Vagina (tissue), 2 donors: ENCODE measurements at regions not wholly inside any gene's neighbourhood (a gene's known extent, or its start where the extent isn't known, plus 50 kb on each side); places are given as distances from the start of the nearest gene placed in this dataset.

Source experiments
- POLR2A ChIP-seq, 2 donors: fragments of 450-650 bp; IDR thresholded peaks; one replicate each; pipeline ENCODE4 v1.6.1; 2017; ENCODE audit warnings: antibody characterized with exemption in 2 of 2, mild to moderate bottlenecking in 2 of 2, moderate library complexity in 2 of 2
- TF ChIP-seq, protein P1 (sequence below), 3 experiments: fragments of 450-650 bp in 2 of 3; fragments of 200-600 bp in 1 of 3; sonication (generic) in 1 of 3; IDR thresholded peaks; one replicate each; pipeline ENCODE4 v1.5.1; 2017 to 2019; ENCODE audit warnings: antibody characterized with exemption in 3 of 3, mild to moderate bottlenecking in 2 of 3, moderate library complexity in 2 of 3

DNA sequence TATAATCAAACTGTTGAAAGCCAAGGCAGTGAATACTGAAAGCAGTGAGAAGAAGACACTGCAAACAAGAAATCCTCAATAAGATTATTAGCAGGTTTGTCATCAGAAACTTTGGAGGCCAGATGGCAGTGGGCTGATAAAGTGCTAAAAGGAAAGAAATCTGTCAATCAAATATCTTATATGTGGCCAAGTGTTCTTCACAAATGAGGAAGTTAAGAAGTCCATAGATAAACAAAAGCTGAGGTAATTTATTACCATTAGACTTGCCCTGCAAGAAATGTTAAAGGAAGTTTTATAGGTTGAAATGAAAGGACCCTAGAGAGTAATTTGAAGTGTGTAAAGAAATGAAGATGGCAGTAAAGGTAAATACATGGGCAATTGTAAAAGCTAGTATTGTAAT lies 586.6 kb downstream of the RAPGEF2 start:
- TF ChIP-seq, protein P1, sequence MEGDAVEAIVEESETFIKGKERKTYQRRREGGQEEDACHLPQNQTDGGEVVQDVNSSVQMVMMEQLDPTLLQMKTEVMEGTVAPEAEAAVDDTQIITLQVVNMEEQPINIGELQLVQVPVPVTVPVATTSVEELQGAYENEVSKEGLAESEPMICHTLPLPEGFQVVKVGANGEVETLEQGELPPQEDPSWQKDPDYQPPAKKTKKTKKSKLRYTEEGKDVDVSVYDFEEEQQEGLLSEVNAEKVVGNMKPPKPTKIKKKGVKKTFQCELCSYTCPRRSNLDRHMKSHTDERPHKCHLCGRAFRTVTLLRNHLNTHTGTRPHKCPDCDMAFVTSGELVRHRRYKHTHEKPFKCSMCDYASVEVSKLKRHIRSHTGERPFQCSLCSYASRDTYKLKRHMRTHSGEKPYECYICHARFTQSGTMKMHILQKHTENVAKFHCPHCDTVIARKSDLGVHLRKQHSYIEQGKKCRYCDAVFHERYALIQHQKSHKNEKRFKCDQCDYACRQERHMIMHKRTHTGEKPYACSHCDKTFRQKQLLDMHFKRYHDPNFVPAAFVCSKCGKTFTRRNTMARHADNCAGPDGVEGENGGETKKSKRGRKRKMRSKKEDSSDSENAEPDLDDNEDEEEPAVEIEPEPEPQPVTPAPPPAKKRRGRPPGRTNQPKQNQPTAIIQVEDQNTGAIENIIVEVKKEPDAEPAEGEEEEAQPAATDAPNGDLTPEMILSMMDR (IDR thresholded peaks at IDR 0.05), result no peak
- TF ChIP-seq POLR2A (IDR thresholded peaks at IDR 0.05), result no peak
